Activated T-cell treated with anti-CD3 and anti-CD28 coated beads for 4 hours (primary cell): ENCODE measurements at regions not wholly inside any gene's neighbourhood (a gene's known extent, or its start where the extent isn't known, plus 50 kb on each side); places are given as distances from the start of the nearest gene placed in this dataset.

Source experiments
- DNase-seq: peaks from one replicate; pipeline ENCODE4 v3.0.0-alpha.2; 2020

DNA sequence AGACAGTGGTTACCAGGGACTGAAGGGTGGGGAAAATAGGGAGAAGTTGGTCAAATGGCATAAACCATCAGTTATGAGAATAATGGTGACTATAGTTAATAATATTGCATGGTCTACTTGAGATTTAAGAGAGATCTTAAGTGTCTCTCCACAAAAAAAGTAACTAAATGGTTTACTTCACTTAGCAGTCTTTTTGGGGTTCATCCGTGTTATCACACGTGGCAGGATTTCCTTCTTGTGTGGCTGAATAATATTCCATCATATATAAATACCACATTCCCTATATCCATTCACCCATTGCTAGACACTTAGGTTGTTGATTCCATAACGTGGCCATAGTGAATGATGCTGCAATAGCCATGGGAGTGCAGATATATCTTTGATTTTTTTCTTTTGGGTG is 967.0 kb downstream of the UQCRFS1 start:
- no peak for DNase-seq

- DNase-seq: no peak
These were observed 968.0 kb downstream of the UQCRFS1 start for GRCh38 chr19:28244966-28245365.

- DNase-seq: no peak
These were observed 970.5 kb downstream of the UQCRFS1 start for GRCh38 chr19:28242317-28242927.

DNA sequence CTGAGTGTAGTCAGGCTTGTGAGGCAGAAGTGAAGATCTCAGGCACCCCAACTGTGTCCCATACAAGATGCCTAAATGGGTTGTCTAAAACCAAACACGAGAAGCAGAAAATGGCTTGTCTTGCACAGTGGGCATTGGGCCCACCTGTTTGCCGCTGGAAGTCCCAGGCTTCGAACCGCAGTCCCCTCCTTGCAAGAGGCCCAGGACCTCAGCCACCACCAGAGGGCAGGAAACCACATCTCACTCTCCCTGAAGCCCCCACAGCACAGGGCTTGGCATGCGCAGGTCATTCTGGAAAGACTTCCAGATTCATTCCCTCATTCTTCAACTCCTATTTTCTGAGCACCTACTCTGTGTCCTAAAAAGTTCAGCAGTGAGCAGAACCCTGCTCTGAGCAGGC is 973.7 kb downstream of the UQCRFS1 start:
- no peak for DNase-seq

- no peak for DNase-seq
These were observed 974.6 kb downstream of the UQCRFS1 start for GRCh38 chr19:28238270-28238820.

DNA sequence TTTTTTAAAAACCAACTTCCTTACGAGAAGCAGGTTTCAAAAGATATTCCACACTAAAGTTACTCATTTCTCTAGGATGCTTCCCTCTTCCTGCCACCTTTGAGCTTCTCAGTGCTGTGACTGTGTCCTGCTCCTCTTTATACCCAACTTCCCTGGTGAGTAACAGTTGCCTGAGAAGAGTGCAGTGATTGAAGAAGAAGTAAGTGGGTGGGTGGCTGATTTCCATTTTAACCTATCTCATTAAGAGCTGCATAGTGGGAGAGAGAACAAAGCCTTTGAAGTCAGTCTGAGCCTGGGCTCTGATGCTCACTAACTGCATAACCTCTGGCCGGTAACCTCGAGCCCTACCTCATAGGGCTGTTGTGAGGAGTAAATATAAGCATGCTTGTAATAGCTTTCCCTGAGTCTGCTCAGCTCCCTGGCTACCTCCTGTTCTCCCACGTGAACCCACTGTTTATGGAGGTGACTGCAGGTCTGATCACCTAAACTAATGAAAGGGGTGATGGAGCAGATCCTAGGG is 977.3 kb downstream of the UQCRFS1 start:
- no peak for DNase-seq

DNA sequence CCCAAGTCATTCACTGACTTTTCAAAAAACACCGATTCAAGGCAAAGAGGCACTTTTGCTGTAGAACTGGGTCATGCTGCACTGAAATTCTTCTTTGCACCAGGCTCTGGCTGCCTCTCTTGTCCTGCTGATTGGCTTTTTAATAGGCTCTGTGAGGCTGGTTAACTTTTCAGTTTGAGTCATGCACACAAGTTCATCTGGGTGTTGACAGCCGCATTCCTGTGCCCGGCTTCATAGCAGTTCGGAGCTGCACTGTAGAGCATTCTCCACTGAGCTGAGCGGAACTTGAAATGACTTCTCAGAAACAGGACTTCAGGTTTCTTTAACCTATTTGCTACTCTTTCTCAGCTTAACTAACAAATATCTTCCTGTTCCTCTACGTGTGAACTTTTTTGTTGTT is 978.3 kb downstream of the UQCRFS1 start:
- DNase-seq: no peak

- no peak for DNase-seq
These were observed 984.1 kb downstream of the UQCRFS1 start for GRCh38 chr19:28228854-28229253.

GRCh38 chr19:28224441-28224840 is 988.5 kb downstream of the UQCRFS1 start:
- DNase-seq: no peak

DNA sequence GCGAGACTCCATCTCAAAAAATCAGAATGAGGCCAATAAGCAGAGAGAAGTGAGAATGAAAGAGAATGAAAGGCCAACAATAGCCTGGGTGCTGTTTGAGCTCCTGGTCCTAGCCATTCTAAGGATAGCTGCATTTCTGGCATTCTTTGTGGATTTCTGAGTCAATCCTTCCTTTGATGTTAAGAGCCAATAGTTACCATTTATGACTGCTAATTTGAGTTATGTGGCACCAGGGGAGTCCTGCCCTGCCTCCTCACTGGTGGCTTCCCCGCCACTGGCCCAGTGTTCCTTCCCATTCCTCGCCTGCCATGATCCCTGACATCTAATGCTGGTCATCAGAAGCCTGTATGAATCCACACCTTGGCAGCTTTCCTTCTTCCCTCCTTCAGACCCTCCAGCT is 991.2 kb downstream of the UQCRFS1 start:
- no peak for DNase-seq

DNA sequence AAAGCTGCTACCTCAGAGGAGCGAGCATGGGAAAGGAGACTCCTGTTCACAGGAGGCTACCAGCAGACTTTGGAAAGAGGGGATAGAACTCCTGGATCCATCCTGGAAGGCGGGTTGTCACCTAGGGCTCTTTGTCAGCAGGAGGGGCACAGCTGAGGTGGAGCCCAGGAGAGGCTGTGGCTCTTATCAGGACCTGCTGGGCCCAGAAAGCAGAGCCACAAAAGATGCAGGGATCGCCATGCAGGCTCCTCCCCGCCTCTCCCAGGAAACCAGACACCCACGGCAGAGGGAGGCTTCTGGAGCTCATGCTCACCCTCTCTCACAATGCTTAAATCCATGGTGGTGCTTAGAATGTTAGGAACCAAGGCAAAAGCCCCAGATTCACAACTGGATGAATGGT is 994.2 kb downstream of the UQCRFS1 start:
- DNase-seq: no peak

- no peak for DNase-seq
These were observed 995.9 kb downstream of the UQCRFS1 start for GRCh38 chr19:28217022-28217421.

GRCh38 chr19:28213470-28214082 is 999.4 kb downstream of the UQCRFS1 start:
- no peak for DNase-seq

GRCh38 chr19:28210886-28211285 is 1002.1 kb downstream of the UQCRFS1 start:
- DNase-seq: no peak

DNA sequence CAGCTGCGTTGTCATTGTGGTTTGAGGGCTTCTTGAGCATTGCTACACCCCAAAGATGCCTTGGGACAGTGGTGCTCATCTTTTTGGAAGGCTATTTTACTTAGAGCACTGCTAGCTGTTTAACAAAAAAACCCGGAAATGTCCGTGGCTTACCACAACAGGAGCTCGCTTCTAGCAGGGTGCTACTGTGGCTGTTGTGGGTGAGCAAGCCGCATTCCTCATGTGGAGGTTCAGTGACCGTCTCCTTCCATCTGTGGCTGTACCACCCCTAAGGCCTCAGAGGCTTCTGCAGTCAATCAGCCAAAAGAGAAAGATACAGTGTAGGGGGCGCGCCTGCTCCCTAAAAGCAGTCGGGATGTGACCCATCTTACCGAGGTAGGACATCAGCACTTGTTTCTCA is 1004.2 kb downstream of the UQCRFS1 start:
- no peak for DNase-seq

GRCh38 chr19:28207244-28207643 is 1005.7 kb downstream of the UQCRFS1 start:
- no peak for DNase-seq

DNA sequence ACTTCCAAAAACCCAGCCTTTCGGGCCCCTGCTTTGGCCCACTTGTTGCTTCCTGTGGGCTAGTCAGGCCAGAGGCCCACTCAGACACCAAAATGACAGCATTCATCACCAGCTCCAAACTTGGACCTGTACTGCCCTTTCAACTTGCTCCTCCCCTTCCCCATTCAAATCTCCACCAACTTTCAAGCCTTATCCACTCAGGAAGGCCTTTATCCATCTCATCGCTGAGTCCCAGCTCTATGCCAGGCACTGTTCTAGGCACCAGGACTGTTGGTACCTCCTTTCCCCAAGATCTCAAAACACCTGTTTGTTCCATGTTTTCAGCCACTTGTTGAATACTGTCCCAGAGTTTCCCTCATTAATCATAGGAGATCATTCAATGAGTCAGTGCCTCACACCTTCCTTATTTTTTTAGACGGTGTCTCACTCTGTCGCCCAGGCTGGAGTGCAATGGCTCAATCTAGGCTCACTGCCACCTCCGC is 1011.4 kb downstream of the UQCRFS1 start:
- DNase-seq: no peak

DNA sequence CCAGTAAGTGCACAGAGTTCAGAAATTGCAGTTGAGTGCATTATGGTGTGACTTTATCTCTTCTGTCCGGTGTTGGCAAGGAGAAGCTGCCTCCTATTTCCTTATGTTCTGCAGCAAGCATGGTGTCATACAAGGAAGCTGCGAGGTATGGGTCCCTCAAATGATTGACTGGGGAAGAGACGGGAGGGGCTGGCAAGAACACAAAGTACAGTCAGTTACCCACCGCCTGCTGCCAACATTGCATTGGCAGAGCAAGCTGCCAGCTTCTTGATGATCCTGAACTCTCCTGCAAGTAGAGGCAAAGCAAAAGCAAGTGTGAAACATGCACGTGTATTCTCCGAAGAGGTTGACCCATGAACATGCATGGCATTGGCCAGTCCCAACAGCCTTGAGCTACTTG is 1013.6 kb downstream of the UQCRFS1 start:
- DNase-seq: no peak

GRCh38 chr19:28196961-28197360 is 1016.0 kb downstream of the UQCRFS1 start:
- no peak for DNase-seq

GRCh38 chr19:28196101-28196500 is 1016.9 kb downstream of the UQCRFS1 start:
- no peak for DNase-seq

DNA sequence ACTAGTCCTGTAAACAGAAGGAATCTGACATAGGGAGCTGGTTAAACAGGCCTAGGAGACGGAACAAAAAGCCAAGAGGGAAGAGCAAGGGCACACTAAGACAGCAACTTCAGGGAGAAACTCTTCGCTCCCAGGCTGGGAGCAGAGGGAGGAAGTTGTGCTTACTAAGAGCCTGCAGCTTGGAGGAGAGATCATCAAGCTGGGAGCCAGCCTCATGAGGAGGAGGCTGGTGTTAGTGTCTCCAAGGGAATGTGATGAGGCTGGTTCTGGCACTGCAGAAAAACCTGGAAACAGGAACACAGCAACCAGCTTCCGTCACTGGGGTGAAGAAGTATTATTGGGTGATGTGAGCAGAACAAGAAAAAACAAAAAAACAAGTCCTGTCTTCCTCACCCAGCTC is 1027.3 kb downstream of the UQCRFS1 start:
- DNase-seq: no peak

- DNase-seq: no peak
These were observed 1028.0 kb downstream of the UQCRFS1 start for GRCh38 chr19:28184997-28185396.

GRCh38 chr19:28176193-28176592 is 1036.8 kb downstream of the UQCRFS1 start:
- no peak for DNase-seq

DNA sequence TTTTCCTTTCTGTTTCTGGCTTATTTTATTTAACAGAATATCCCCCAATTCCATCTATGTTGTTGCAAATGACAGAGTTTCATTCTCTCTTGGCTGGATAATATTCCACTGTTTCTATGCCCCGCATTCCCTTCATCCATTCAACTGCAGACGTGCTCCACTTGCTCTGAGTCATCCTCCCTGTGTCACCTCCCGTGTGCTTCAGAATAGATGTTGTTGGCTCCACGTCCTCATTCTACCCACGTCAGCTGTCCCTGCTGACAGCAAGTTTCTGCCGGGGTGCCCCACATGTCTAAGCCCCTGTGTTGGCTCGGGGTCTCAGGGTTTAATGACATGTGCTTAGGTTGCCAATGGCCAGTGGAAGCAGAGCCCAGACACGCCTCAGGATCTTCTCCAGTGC is 1041.0 kb downstream of the UQCRFS1 start:
- DNase-seq: no peak

DNA sequence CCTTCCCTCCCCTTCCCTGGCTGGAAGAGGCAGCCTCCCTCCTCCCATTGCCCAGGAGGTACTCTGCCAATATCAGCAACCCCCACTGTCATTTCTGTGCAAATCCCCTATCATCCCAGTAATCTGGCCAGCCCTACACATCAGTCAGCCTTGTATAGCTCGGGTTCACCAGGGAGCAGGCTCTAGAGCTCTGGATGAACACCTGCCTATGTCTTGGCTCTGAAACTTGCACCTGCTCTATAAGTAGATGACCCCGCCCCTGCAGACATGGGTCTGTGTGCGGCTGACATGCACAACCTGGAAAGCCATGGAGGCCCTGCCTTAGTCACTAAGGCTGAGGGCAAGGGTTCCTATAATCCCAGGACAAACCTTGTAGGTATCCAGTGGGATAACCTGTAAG is 1042.9 kb downstream of the UQCRFS1 start:
- DNase-seq: no peak
